GM03348 (cell line): ENCODE measurements at regions not wholly inside any gene's neighbourhood (a gene's known extent, or its start where the extent isn't known, plus 50 kb on each side); places are given as distances from the start of the nearest gene placed in this dataset.

Source experiments
- DNase-seq: peaks from one replicate; pipeline ENCODE4 v3.0.0; 2012; ENCODE audit warnings: low spot score

GRCh38 chr1:13878021-13878420, 178.0 kb downstream of the PRDM2 start:
- DNase-seq: no peak

- no peak for DNase-seq
Measured at GRCh38 chr1:13878451-13878850, 178.5 kb downstream of the PRDM2 start.

- DNase-seq: no peak
Measured at GRCh38 chr1:13881385-13882088, 181.5 kb downstream of the PRDM2 start.

GRCh38 chr1:13888351-13888986, 188.5 kb downstream of the PRDM2 start:
- no peak for DNase-seq

- no peak for DNase-seq
Measured at GRCh38 chr1:13889495-13889894, 189.5 kb downstream of the PRDM2 start.

- no peak for DNase-seq
Measured at GRCh38 chr1:13890766-13891165, 190.8 kb downstream of the PRDM2 start.

- no peak for DNase-seq
Measured at GRCh38 chr1:13892198-13892597, 192.2 kb downstream of the PRDM2 start.

GRCh38 chr1:13892671-13893325, 192.8 kb downstream of the PRDM2 start:
- DNase-seq: peak; percentile 35

- no peak for DNase-seq
Measured at GRCh38 chr1:13893409-13893821, 193.4 kb downstream of the PRDM2 start.

GRCh38 chr1:13896932-13897331, 196.9 kb downstream of the PRDM2 start:
- no peak for DNase-seq

GRCh38 chr1:13898406-13898805, 198.4 kb downstream of the PRDM2 start:
- DNase-seq: no peak

GRCh38 chr1:13899856-13900255, 199.9 kb downstream of the PRDM2 start:
- DNase-seq: peak; percentile 18

- no peak for DNase-seq
Measured at GRCh38 chr1:13900583-13900982, 200.6 kb downstream of the PRDM2 start.

GRCh38 chr1:13901039-13901438, 201.1 kb downstream of the PRDM2 start:
- DNase-seq: no peak

GRCh38 chr1:13901597-13901996, 201.6 kb downstream of the PRDM2 start:
- no peak for DNase-seq

- no peak for DNase-seq
Measured at GRCh38 chr1:13908128-13908527, 208.1 kb downstream of the PRDM2 start.

GRCh38 chr1:13911697-13912619, 212.0 kb downstream of the PRDM2 start:
- DNase-seq: no peak

- no peak for DNase-seq
Measured at GRCh38 chr1:13913396-13913795, 213.4 kb downstream of the PRDM2 start.

- no peak for DNase-seq
Measured at GRCh38 chr1:13916530-13916929, 216.5 kb downstream of the PRDM2 start.

- DNase-seq: no peak
Measured at GRCh38 chr1:13917607-13918006, 217.6 kb downstream of the PRDM2 start.

- no peak for DNase-seq
Measured at GRCh38 chr1:13918862-13919261, 218.9 kb downstream of the PRDM2 start.

GRCh38 chr1:13921190-13921589, 221.2 kb downstream of the PRDM2 start:
- no peak for DNase-seq
